Stimulated activated CD4-positive, alpha-beta T cell treated with anti-CD3 and anti-CD28 coated beads, Interleukin-1b, Interleukin-23, amount 100 ng/mL, for 1 hour (primary cell): ENCODE measurements at regions not wholly inside any gene's neighbourhood (a gene's known extent, or its start where the extent isn't known, plus 50 kb on each side); places are given as distances from the start of the nearest gene placed in this dataset.

ENCODE experiments used
- DNase-seq, 2 donors: peaks; one replicate each; pipeline ENCODE4 v3.0.0-alpha.2; 2020; ENCODE audit warnings: low read depth in 2 of 2

- no peak for DNase-seq
Observed at GRCh38 chr20:4303136-4303535, 54.0 kb upstream of the ADRA1D start.

- no peak for DNase-seq
Observed at GRCh38 chr20:4300921-4301320, 51.8 kb upstream of the ADRA1D start.

GRCh38 chr20:4300401-4300800 is 51.3 kb upstream of the ADRA1D start:
- no peak for DNase-seq

- DNase-seq, result no peak
Observed at GRCh38 chr20:4299773-4300172, 50.7 kb upstream of the ADRA1D start.

GRCh38 chr20:4299216-4299615 is 50.1 kb upstream of the ADRA1D start:
- DNase-seq, result no peak
